Upper lobe of left lung (tissue), 6 donors: ENCODE measurements at regions not wholly inside any gene's neighbourhood (a gene's known extent, or its start where the extent isn't known, plus 50 kb on each side); places are given as distances from the start of the nearest gene placed in this dataset.
A peak's percentile ranks its signal among the peaks of the same experiment; 100 is the strongest.

ENCODE experiments used
- ATAC-seq, 2 donors: fragments of 200-7000 bp; cut with Tn5 transposase; one replicate each; pipeline ENCODE4 v1.9.1; 2022; ENCODE audit warnings: mild to moderate bottlenecking in 2 of 2, moderate library complexity in 2 of 2; ENCODE audit not compliant: low FRiP score in 2 of 2
- DNase-seq, 2 donors: peaks; one replicate each; pipeline ENCODE4 v3.0.0-alpha.2; 2019 to 2020
- H3K27ac ChIP-seq, 4 donors: fragments of 200-600 bp; sonication (generic); one replicate each; pipeline ENCODE4 v1.5.1; 2016 to 2019
- H3K27me3 ChIP-seq, 4 donors: fragments of 200-600 bp; sonication (generic); one replicate each; pipeline ENCODE4 v1.5.1; 2017 to 2019
- H3K36me3 ChIP-seq, 4 donors: fragments of 200-600 bp; sonication (generic); one replicate each; pipeline ENCODE4 v1.5.1; 2016 to 2019
- H3K4me1 ChIP-seq, 4 donors: fragments of 200-600 bp; sonication (generic); one replicate each; pipeline ENCODE4 v1.5.1; 2018 to 2019
- H3K4me3 ChIP-seq, 4 donors: fragments of 200-600 bp; sonication (generic); one replicate each; pipeline ENCODE4 v1.5.1; 2017 to 2019; ENCODE audit warnings: mild to moderate bottlenecking in 2 of 4, moderate library complexity in 1 of 4
- H3K9me3 ChIP-seq, 4 donors: fragments of 200-600 bp; sonication (generic); one replicate each; pipeline ENCODE4 v1.5.1; 2018 to 2019
- EP300 ChIP-seq, 4 donors: sonication (generic); formaldehyde crosslinking; IDR thresholded peaks; one replicate each; pipeline ENCODE4 v1.5.1; 2017; ENCODE audit warnings: antibody characterized with exemption in 4 of 4, control low read depth in 2 of 4
- POLR2A ChIP-seq, 4 donors: fragments of 450-650 bp; IDR thresholded peaks; one replicate each; pipeline ENCODE4 v1.5.1; 2016 to 2017; ENCODE audit warnings: antibody characterized with exemption in 4 of 4, mild to moderate bottlenecking in 2 of 4
- POLR2AphosphoS5 ChIP-seq, 2 donors: sonication (generic); formaldehyde crosslinking; IDR thresholded peaks; one replicate each; pipeline ENCODE4 v1.5.1; 2017; ENCODE audit warnings: antibody characterized with exemption in 2 of 2
- WGBS, 2 donors: methylation state at CpG; one replicate each; pipeline ENCODE4 v1.1.5; 2017 to 2018; 5-methylcytosine and 5-hydroxymethylcytosine counted together
- TF ChIP-seq, protein P1 (sequence below), 6 experiments: fragments of 450-650 bp in 4 of 6; fragments of 200-600 bp in 2 of 6; sonication (generic) in 2 of 6; IDR thresholded peaks; one replicate each; pipeline ENCODE4 v1.5.1; 2016 to 2019; ENCODE audit warnings: antibody characterized with exemption in 6 of 6
- donor health status: DM: no; HTN: no; CAD: no; lungs with moderate emphysema.
- donor health status: DM: no; HTN: yes; CAD: no; lungs with severe emphysema.

DNA sequence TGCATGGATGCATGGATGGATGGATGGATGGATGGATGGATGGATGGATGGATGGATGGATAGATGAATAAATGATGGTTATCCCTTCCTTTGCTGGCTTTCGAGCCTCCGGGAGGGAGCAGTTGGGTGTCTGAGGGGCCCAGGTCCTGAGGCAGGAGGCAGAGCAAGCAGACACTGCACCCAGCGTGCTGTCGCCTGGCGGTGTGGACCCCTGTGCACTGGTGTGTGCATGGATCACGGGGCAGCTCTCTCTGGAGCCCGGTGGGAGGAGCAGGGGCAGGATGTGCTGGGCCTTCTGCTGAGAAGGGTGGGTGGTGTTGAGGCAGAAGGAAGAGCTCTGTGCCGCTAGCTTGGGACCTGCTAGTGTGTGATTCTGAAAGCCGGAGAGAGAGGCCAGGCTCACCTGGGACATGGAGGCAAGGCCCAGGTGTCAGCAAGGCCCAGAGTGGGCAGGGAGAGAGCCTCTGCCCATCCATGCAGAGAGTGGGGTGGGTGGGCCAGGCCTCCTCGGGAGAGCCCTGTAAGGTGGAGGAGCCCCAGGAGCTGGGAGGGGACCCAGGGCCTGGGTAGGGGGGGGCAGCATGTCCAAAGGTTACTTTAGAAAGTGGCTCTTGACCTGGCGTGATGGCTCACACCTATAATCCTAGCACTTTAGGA lies 254.4 kb downstream of the BRD1 start:
- 93 to 96% methylated on average over 10 to 11 of the region's 11 CpGs for WGBS, 2 donors
- Histone ChIP-seq H3K4me1 (peaks cover 0 to 18% (median 5%) of the 10 kb centered on the region in 4 donors), H3K4me3 (no peak overlapping the region), H3K9me3 (no peaks in the 10 kb centered on the region), H3K36me3 (no peaks in the 10 kb centered on the region), H3K27me3 (no peaks in the 10 kb centered on the region), H3K27ac (peak overlapping the region in 2 of 4 donors; percentile 35 to 91)
- DNase-seq = peak in 1 of 2 donors; percentile 45
- ATAC-seq = no peak
- TF ChIP-seq EP300 (IDR thresholded peaks at IDR 0.05) (no peak), POLR2AphosphoS5 (IDR thresholded peaks at IDR 0.05) (no peak), POLR2A (IDR thresholded peaks at IDR 0.05) (no peak)
- TF ChIP-seq, protein P1, sequence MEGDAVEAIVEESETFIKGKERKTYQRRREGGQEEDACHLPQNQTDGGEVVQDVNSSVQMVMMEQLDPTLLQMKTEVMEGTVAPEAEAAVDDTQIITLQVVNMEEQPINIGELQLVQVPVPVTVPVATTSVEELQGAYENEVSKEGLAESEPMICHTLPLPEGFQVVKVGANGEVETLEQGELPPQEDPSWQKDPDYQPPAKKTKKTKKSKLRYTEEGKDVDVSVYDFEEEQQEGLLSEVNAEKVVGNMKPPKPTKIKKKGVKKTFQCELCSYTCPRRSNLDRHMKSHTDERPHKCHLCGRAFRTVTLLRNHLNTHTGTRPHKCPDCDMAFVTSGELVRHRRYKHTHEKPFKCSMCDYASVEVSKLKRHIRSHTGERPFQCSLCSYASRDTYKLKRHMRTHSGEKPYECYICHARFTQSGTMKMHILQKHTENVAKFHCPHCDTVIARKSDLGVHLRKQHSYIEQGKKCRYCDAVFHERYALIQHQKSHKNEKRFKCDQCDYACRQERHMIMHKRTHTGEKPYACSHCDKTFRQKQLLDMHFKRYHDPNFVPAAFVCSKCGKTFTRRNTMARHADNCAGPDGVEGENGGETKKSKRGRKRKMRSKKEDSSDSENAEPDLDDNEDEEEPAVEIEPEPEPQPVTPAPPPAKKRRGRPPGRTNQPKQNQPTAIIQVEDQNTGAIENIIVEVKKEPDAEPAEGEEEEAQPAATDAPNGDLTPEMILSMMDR (IDR thresholded peaks at IDR 0.05) = no peak

DNA sequence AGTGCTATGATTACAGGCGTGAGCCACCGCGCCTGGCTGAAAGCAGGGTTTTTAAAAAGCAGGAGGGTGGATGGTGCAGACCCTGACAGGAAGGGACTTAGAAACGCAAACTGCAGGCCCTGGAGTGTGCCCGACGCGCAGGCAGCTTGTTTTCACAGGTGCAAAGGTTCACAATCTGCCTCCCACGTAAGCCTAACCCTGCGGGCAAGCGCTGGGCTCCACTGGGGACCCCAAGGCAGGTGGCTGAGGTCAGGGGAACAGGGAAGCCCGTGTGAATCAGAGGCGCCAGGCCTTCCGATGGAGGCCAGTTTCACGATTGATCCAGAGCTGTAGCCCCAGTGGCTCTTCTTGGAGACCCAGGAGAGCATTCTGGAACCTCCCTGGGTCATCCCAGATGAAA lies 256.3 kb downstream of the BRD1 start:
- Histone ChIP-seq H3K27me3 (no peaks in the 10 kb centered on the region), H3K4me1 (peaks cover 0 to 15% (median 5%) of the 10 kb centered on the region in 4 donors), H3K36me3 (no peaks in the 10 kb centered on the region), H3K9me3 (no peaks in the 10 kb centered on the region), H3K27ac (no peak overlapping the region), H3K4me3 (no peak overlapping the region)
- TF ChIP-seq POLR2AphosphoS5 (IDR thresholded peaks at IDR 0.05) (no peak), POLR2A (IDR thresholded peaks at IDR 0.05) (no peak), EP300 (IDR thresholded peaks at IDR 0.05) (no peak)
- TF ChIP-seq, protein P1 (IDR thresholded peaks at IDR 0.05) = no peak
- 94% methylated on average over 8 to 13 of the region's 14 CpGs for WGBS, 2 donors
- peak; percentile 11 to 53 for DNase-seq
- no peak for ATAC-seq

DNA sequence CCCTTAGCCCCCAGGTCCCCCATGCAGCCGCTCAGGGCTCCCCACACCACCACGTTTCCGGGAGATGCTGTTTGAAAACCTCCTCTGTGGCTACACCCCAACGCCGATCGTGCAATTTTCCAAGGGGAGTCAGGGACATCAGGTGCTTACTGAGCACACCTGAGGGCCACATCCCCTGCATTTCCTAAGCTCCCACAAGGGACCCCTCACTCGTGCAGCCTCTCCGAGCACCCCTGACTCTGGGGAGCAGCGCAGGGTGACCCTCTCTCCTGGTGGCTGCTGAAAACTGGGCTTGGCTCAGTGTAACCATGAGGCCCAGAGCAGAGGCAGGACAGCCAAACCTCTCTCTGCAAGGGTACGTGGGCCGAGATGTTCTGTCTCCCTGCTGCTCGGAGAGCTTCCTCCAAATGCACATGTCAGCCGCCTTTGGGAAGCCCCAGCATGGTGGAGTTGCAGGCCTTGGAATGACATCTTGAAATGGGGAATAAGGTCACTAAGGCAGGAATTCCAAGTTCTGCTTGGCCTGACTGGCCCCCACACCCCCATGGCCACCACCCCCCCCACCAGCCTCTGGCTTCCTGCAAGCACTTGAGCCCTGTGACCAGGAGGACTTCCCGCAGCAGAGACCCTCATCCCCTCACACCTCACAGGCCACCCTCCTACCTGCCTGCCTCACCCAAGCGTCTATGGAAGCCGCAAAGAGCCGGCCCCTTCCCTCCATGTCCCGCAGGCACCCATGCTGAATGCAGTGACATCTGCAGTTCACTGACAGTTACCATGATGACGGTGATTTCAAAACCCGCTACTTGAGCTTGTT lies 257.4 kb downstream of the BRD1 start:
- no peak for TF ChIP-seq POLR2AphosphoS5 (IDR thresholded peaks at IDR 0.05)
- TF ChIP-seq EP300 (IDR thresholded peaks at IDR 0.05) = no peak
- TF ChIP-seq POLR2A (IDR thresholded peaks at IDR 0.05) = no peak
- TF ChIP-seq, protein P1 (IDR thresholded peaks at IDR 0.05) = no peak

DNA sequence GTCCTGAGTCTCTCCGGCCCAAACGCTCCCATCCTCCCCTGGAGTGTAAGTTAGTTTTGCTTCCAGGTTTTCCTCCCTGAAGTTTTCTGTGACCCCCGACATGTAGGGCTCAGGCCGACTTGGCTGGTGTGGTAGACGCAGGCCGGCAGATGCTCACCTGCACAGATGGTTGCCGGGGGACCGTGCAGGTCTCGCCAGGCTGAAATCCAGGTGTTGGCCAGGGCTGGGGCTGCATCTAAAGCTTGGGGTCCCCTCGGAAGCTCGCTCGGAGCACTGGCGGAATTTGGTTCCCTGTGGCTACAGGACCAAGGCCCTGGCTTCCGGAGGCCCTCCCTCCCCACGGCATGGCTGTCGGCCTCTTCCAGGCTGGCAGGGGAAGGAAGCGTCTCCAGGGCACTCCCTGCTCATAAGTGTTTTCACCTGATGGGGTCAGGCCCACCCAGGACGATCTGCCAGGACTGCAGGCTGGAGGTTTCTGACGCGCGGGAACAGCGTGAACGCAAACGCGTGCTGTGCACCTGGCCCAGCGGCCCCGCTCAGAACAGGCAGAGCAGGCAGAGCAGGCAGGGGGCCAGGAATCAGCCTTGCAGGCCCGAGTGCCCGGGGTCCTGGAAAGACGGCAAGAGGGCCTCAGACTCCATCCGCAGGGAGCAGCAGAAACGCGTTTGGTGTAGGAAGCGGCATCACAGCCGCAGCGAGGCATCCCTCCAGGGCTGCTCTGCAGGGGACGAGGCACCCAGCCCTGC lies 258.2 kb downstream of the BRD1 start:
- no peaks in the 10 kb centered on the region for H3K36me3 ChIP-seq
- H3K27ac ChIP-seq = no peak overlapping the region
- H3K4me1 ChIP-seq = peaks cover 0 to under 1% (median 0%) of the 10 kb centered on the region in 4 donors
- no peaks in the 10 kb centered on the region for H3K27me3 ChIP-seq
- TF ChIP-seq POLR2AphosphoS5 (IDR thresholded peaks at IDR 0.05) (no peak), EP300 (IDR thresholded peaks at IDR 0.05) (no peak), POLR2A (IDR thresholded peaks at IDR 0.05) (no peak)
- no peak overlapping the region for H3K4me3 ChIP-seq
- 80 to 93% methylated on average over 16 to 31 of the region's 37 CpGs for whole genome bisulfite sequencing, 2 donors
- no peaks in the 10 kb centered on the region for H3K9me3 ChIP-seq
- DNase-seq (peak; percentile 17 to 74), ATAC-seq (no peak)

More for the DNA sequence above, 257.4 kb downstream of the BRD1 start:
- Histone ChIP-seq H3K4me1 (peaks cover 0 to 6% (median 4%) of the 10 kb centered on the region in 4 donors), H3K9me3 (no peaks in the 10 kb centered on the region), H3K4me3 (no peak overlapping the region), H3K27ac (no peak overlapping the region), H3K36me3 (no peaks in the 10 kb centered on the region), H3K27me3 (no peaks in the 10 kb centered on the region)
- DNase-seq = peak in 1 of 2 donors; percentile 8
- WGBS, 2 donors = 85 to 89% methylated on average over 8 to 20 of the region's 20 CpGs
- ATAC-seq = no peak
